Common myeloid progenitor, CD34-positive (primary cell): ENCODE measurements at regions not wholly inside any gene's neighbourhood (a gene's known extent, or its start where the extent isn't known, plus 50 kb on each side); places are given as distances from the start of the nearest gene placed in this dataset.

Experiments
- CTCF ChIA-PET: fragments of 350-600 bp; sonication (Branson Sonifier 250); formaldehyde crosslinking; loops from one replicate; lab custom pipeline; 2021; ENCODE audit warnings: antibody characterized with exemption; lab: Charles Lee
- POLR2A ChIA-PET: fragments of 350-600 bp; sonication (Branson Sonifier 250); formaldehyde crosslinking; loops from one replicate; lab custom pipeline; 2021; ENCODE audit warnings: antibody characterized with exemption; lab: Charles Lee
- DNase-seq, 3 donors: peaks; one replicate each; pipeline versions ENCODE4 v3.0.0 to v3.0.0-alpha.2; 2013
- H3K27ac ChIP-seq, 2 experiments: 1 replicate in 1 of 2; 2 replicates in 1 of 2; pipeline ENCODE4 v1.7.0; 2013; ENCODE audit warnings: inconsistent platforms in 2 of 2, low read length in 2 of 2, mild to moderate bottlenecking in 2 of 2, low read depth in 1 of 2, moderate library complexity in 1 of 2; ENCODE audit not compliant: severe bottlenecking in 2 of 2, insufficient read depth in 1 of 2, poor library complexity in 1 of 2
- H3K27me3 ChIP-seq, 5 experiments: replicated peaks in 2 of 5; 1 replicate in 3 of 5; 2 replicates in 2 of 5; pipeline versions ENCODE4 v1.6.1 to v1.7.0; 2013; ENCODE audit warnings: low read length in 4 of 5, mild to moderate bottlenecking in 2 of 5, moderate library complexity in 2 of 5, inconsistent platforms in 1 of 5; ENCODE audit not compliant: insufficient read depth in 5 of 5, control insufficient read depth in 4 of 5
- H3K36me3 ChIP-seq, 4 experiments: 1 replicate in 2 of 4; 2 replicates in 2 of 4; pipeline versions ENCODE4 v1.6.1 to v1.7.0; 2013; ENCODE audit warnings: low read length in 3 of 4, control low read depth in 1 of 4, mild to moderate bottlenecking in 1 of 4; ENCODE audit not compliant: control insufficient read depth in 4 of 4, insufficient read depth in 4 of 4
- H3K4me1 ChIP-seq, 4 experiments: 1 replicate in 3 of 4; 2 replicates in 1 of 4; pipeline versions ENCODE4 v1.6.1 to v1.7.1; 2013; ENCODE audit warnings: low read length in 3 of 4, mild to moderate bottlenecking in 3 of 4, control low read depth in 1 of 4, inconsistent platforms in 1 of 4, moderate library complexity in 1 of 4; ENCODE audit not compliant: control insufficient read depth in 4 of 4, insufficient read depth in 4 of 4; ENCODE audit errors: control extremely low read depth in 1 of 4
- H3K4me3 ChIP-seq, 7 experiments: 1 replicate in 4 of 7; 2 replicates in 3 of 7; pipeline versions ENCODE4 v1.5.1 to v1.7.0; 2013; ENCODE audit warnings: mild to moderate bottlenecking in 7 of 7, low read length in 6 of 7, moderate library complexity in 6 of 7, inconsistent platforms in 2 of 7, low read depth in 2 of 7, control low read depth in 1 of 7; ENCODE audit not compliant: insufficient read depth in 4 of 7, control insufficient read depth in 1 of 7; ENCODE audit errors: extremely low read depth in 1 of 7
- H3K9me3 ChIP-seq, 5 experiments: 1 replicate in 4 of 5; 2 replicates in 1 of 5; pipeline versions ENCODE4 v1.6.1 to v1.7.1; 2013; ENCODE audit warnings: low read length in 4 of 5, mild to moderate bottlenecking in 2 of 5, inconsistent platforms in 1 of 5, low read depth in 1 of 5, moderate library complexity in 1 of 5; ENCODE audit not compliant: control insufficient read depth in 4 of 5, insufficient read depth in 2 of 5; ENCODE audit errors: control extremely low read depth in 1 of 5
- WGBS: methylation state at CpG from one replicate; pipeline ENCODE4 v1.1.5; 2013; ENCODE audit not compliant: insufficient coverage; 5-methylcytosine and 5-hydroxymethylcytosine counted together

DNA sequence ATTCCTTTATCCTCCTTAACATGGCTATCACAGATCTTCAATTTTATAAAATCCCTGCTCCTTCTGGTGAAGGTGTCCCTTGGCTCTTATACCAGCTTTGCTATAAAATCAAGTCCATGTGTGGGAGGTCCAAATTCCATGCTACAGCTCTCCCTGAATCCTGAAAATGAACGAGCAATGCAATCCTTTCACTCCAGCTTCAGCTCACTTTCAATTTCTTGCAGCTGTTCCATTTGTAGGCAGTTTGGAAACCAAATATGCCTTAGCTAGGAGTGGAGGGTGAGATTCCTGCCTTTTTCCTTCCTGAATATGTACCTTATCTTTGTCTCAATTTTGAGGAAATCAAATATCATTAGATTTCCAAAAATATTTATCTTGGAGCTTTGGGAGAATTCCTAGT lies 402.6 kb downstream of the TTLL7 start:
- WGBS = no CpG with 5 or more reads among the region's 1 CpG
- ChIA-PET POLR2A (interaction anchor here (0.6 kb wide), 1 partner anchor 8 kb away, joined by 3 read pairs; no protein-coding TSS in a partner anchor), CTCF (interaction anchor here (1.7 to 1.9 kb wide), 2 partner anchors 13 to 17 kb away, joined by 3 to 4 read pairs; no protein-coding TSS in a partner anchor)
- H3K4me1 ChIP-seq = no peaks in the 10 kb centered on the region
- no peak for DNase-seq
- H3K27ac ChIP-seq = no peak overlapping the region
- H3K4me3 ChIP-seq = no peak overlapping the region
- peaks cover 0 to 11% (median 3%) of the 10 kb centered on the region in 5 experiments for H3K9me3 ChIP-seq
- H3K36me3 ChIP-seq = no peaks in the 10 kb centered on the region
- no peaks in the 10 kb centered on the region for H3K27me3 ChIP-seq

DNA sequence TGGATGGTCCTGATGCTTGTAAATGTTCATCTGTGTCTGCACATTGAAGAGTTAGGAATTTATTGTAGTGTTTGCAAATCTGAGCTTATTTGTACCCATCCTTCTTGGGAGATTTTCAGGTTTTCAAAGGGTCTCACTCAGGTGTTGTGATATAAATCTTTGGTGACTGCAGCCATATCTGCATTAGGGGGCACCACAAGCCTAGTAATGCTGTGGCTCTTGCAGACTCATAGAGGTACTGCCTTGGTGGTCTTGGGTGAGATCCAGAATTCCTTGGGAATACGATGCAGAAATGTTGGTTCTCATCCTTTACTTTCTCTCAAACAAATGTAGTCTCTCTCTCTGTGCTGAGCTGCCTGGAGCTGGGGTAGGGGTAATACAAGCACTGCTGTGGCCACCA lies 405.9 kb downstream of the TTLL7 start:
- CTCF ChIA-PET = no interaction called here
- H3K4me3 ChIP-seq = no peak overlapping the region
- H3K27me3 ChIP-seq = no peaks in the 10 kb centered on the region
- H3K9me3 ChIP-seq = peaks cover 0 to 4% (median 3%) of the 10 kb centered on the region in 5 experiments
- WGBS = no CpG with 5 or more reads among the region's 1 CpG
- POLR2A ChIA-PET = no interaction called here
- H3K27ac ChIP-seq = no peak overlapping the region
- H3K4me1 ChIP-seq = no peaks in the 10 kb centered on the region
- H3K36me3 ChIP-seq = no peaks in the 10 kb centered on the region
- no peak for DNase-seq

DNA sequence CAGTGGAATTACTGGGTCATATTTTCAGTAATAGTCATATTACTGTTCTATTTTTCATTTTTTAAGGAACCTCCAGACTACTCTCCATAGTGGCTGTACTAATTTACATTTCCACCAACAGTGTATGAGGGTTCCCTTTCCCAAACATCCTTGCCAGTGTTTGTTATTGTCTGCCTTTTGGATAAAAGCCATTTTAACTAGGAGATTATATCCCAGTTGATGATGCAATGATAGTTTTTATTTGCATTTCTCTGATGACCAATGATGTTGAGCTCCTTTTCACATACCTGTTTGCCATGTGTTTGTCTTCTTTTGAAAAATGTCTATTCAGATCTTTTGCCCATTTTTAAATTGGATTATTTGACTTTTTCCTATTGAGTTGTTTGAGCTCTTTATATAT lies 410.8 kb downstream of the TTLL7 start:
- H3K4me3 ChIP-seq = no peak overlapping the region
- CTCF ChIA-PET = no interaction called here
- no peaks in the 10 kb centered on the region for H3K4me1 ChIP-seq
- H3K27me3 ChIP-seq = no peaks in the 10 kb centered on the region
- POLR2A ChIA-PET = interaction anchor here (0.7 kb wide), 1 partner anchor 9 kb away, joined by 3 read pairs; no protein-coding TSS in a partner anchor
- DNase-seq = no peak
- peaks cover 0 to 5% (median 3%) of the 10 kb centered on the region in 5 experiments for H3K9me3 ChIP-seq
- no peaks in the 10 kb centered on the region for H3K36me3 ChIP-seq
- no peak overlapping the region for H3K27ac ChIP-seq

DNA sequence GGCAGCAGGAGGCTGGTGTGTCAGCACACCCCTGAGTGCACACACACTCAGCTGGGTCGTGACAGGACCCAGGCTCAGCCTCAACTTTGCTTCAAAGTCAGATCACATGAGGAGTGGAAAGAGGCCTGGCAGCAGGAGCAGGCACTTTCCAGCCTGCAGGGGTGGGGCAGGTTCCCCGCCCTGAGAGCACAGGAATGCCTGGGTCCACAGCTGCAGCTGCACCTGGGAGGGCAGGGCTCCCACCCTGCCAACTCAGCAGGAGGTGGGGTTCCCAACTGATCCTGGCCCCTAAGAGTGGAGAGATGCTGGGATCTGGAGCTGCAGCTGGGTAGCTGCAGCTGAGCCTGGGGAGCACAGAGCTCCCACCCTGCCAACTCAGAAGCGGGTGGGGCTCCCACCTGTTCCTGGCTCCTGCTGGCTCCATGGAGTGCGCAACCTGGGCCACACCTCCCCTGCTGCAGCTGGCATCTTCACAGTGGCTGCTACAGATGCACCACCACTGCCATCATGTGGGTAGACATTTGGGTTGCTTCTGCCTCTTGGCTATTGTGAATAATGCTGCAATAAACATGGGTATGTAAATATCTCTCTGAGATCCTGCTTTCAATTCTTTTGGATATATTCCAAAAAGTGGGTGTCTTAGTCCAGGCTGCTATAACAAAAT lies 415.4 kb downstream of the TTLL7 start:
- H3K4me1 ChIP-seq = no peaks in the 10 kb centered on the region
- no peaks in the 10 kb centered on the region for H3K27me3 ChIP-seq
- H3K36me3 ChIP-seq = no peaks in the 10 kb centered on the region
- peaks cover 0 to 17% (median 10%) of the 10 kb centered on the region in 5 experiments for H3K9me3 ChIP-seq
- POLR2A ChIA-PET = interaction anchor here (0.5 kb wide), 1 partner anchor 1697 kb away, joined by 3 read pairs; no protein-coding TSS in a partner anchor
- CTCF ChIA-PET = no interaction called here
- no peak overlapping the region for H3K27ac ChIP-seq
- no peak for DNase-seq
- no peak overlapping the region for H3K4me3 ChIP-seq
- 96% methylated on average over 4 of the region's 4 CpGs for WGBS

DNA sequence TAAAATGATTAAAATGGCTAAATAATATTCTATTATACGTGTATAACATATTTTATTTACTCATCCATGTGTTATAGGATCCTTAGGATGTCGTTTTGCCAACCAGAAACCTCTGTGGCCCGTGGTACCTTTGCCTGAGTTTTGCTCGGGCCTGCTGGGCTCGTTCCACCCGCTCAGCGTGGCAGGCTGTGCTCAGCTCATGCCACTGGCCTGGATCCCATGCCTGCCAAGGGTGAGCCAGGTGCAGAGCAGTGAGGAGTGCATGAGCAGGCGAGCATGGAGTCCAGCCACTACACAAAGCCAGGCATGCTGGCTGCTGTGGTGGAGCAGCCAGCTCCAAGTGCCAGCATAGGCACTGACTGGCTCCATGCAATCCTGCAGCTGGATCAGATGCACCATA lies 417.2 kb downstream of the TTLL7 start:
- H3K4me3 ChIP-seq = no peak overlapping the region
- no peak overlapping the region for H3K27ac ChIP-seq
- peaks cover 0 to 17% (median 10%) of the 10 kb centered on the region in 5 experiments for H3K9me3 ChIP-seq
- H3K36me3 ChIP-seq = no peaks in the 10 kb centered on the region
- H3K4me1 ChIP-seq = no peaks in the 10 kb centered on the region
- no peak for DNase-seq
- ChIA-PET POLR2A (no interaction called here), CTCF (no interaction called here)
- over 99% methylated on average over 7 of the region's 8 CpGs for WGBS
- H3K27me3 ChIP-seq = no peaks in the 10 kb centered on the region

DNA sequence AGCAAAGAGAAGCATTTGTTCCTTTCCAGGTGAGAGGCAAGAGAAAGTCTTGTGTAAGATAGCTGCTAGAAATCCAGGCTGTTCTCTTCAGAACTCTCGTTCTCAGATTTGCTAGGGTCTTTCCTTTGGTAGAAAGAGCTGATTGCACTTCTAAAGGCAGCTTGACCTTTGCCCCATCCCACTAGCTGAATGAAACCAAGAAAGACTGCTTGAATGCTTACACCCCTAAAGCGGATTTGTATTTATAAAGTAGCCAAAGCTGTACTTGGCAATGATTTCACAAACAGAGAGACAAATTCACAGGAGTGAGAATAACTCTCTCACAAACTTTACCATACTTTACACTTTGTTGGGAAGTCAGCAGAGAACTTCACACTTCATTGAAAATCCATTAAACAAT lies 424.1 kb downstream of the TTLL7 start:
- Histone ChIP-seq H3K4me3 (no peak overlapping the region), H3K9me3 (no peaks in the 10 kb centered on the region), H3K27me3 (no peaks in the 10 kb centered on the region), H3K4me1 (no peaks in the 10 kb centered on the region), H3K36me3 (no peaks in the 10 kb centered on the region), H3K27ac (no peak overlapping the region)
- ChIA-PET CTCF (interaction anchor here (0.7 kb wide), 1 partner anchor 10 kb away, joined by 3 read pairs; no protein-coding TSS in a partner anchor), POLR2A (no interaction called here)
- WGBS = no CpG with 5 or more reads among the region's 2 CpGs
- DNase-seq = no peak

DNA sequence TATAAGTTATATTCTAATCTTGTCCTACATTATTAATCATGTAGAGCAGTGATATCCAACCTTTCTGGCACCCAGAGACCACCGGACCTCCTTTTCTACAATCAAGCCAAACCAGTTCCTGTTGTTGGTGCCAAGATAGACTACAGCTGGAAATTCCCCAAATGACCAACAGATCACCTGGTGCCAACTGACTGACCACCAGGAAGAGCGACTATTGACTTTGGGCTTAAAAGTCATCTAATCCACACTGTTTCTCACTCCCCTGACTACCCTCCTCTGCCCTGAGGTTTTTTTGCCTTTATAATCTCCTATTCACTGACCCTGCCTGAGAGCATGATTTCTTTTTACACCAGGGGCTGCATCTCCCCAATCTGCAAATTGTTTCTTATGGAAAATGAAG lies 425.2 kb downstream of the TTLL7 start:
- ChIA-PET CTCF (no interaction called here), POLR2A (no interaction called here)
- 100% methylated on average over 1 of the region's 2 CpGs for whole genome bisulfite sequencing
- no peaks in the 10 kb centered on the region for H3K36me3 ChIP-seq
- H3K4me1 ChIP-seq = no peaks in the 10 kb centered on the region
- DNase-seq = no peak
- H3K4me3 ChIP-seq = no peak overlapping the region
- H3K9me3 ChIP-seq = no peaks in the 10 kb centered on the region
- H3K27ac ChIP-seq = no peak overlapping the region
- H3K27me3 ChIP-seq = no peaks in the 10 kb centered on the region
